Renal cortex interstitium (tissue), 11 donors: ENCODE measurements at regions not wholly inside any gene's neighbourhood (a gene's known extent, or its start where the extent isn't known, plus 50 kb on each side); places are given as distances from the start of the nearest gene placed in this dataset.
"Not testable (repeated sequence)": the region's sequence is repeated elsewhere in the genome, so short reads cannot be mapped to it uniquely, and the experiment has no call there.

Source experiments
- DNase-seq, 11 donors: peaks; one replicate each; pipeline ENCODE4 v3.0.0-alpha.2; 2013; ENCODE audit warnings: low read depth in 9 of 11, low spot score in 4 of 11; ENCODE audit errors: extremely low read depth in 1 of 11

GRCh38 chr9:23991874-23992273, 165.8 kb upstream of the ELAVL2 start:
- DNase-seq: not testable (repeated sequence)

DNA sequence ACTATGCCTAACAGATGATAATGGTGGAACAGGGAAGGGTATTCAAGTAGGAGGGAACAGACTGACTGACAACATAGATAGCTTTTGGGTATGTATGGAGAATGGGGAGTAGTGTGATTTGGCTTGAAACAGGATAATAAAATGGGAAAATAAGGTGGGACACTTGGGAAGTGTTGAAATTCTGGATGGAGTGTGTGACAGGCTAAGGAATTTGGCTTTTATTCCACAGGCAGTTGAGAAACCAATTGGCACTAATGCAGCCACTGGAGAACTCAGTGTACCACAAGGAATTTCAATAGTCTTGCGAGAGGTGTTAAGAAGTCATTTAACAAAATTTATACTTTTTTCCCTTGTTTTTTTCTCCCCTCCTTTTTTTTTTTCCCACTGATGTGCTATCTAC, 153.5 kb upstream of the ELAVL2 start:
- DNase-seq: no peak

- no peak for DNase-seq
These were observed 136.1 kb upstream of the ELAVL2 start for GRCh38 chr9:23962101-23962500.

- no peak for DNase-seq
These were observed 119.9 kb upstream of the ELAVL2 start for GRCh38 chr9:23945897-23946296.

DNA sequence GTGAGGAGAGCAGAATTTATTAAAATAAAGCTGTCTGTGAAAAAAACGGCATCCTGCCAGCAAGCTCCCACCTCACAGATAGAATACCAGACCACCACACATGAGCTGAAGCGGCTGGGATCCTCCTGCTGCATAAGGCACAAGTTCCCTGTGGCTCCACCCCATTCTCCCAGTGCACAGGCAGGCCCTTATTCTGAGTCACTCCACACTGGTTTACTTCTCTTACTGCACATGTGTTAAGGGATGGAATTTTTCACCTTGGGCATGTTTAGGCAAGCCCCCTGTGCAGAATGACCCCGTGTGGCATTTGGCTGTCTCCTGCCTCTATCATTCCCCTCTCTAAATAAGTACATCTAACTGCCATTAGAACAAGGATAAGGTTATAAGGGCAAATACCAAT, 115.0 kb upstream of the ELAVL2 start:
- no peak for DNase-seq

DNA sequence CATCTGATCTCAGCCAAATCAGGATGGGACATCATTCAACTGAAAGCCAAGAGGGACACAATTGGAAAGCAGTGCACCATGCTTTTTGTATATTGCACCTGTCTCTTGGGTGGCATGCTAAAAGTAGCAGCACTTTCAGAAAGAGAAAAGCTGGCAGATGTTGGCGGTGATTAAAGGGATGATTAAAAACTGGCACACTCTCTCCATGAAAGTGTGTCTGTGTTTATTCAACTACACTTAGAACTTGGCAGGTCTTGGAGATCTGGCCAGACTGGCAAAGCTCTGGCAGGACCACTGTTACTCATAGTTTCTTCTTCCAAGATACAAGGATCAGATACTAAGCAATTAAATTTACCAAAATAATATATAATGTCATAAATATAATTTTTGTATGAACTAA, 112.9 kb upstream of the ELAVL2 start:
- DNase-seq: no peak

DNA sequence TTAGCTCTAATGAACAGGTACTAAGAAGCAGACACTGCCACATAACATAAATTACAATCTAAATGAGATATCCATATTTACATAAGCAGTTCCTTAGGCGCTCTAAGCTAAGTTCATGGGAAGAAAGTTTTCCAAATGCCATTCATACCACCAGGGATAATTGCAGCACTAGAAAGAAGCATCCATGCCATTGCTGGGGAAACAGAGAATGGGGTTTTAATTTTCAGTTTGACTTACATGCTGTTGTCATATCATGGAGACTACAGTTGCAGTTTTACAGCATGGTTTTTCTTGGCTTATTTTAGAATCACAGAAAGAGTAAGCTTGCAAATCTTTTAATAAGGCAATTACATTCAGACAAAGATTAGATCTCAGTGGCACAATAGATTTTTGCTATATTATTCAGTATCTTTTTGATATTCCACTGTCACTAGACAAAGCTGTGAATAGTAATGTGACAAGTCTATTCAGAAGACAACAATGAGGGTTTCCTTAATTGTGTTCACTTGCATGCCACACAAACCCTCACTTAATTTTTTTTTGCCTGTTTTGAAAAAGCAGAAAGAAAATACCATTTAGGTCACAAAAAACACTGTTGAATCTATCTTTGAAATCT, 108.4 kb upstream of the ELAVL2 start:
- no peak for DNase-seq

DNA sequence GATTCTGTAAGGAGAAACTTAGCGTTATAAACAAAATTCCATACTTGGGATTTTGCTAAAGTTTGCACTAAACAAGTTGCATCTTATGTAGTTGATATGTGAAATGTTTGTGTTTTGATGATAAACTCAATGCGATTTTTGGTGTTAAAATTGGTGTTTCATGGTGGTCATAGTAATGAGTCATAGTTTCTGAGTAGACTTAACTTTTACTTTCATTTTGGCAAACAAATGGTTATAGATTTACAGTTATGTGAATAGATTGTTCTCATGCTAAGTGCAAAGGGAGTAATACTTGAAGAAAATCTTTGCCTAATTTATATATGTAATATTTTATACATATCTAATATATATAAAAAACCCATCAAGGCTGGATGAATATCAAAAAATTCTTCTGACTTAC, 107.3 kb upstream of the ELAVL2 start:
- no peak for DNase-seq

GRCh38 chr9:23926368-23926767, 100.3 kb upstream of the ELAVL2 start:
- no peak for DNase-seq

- DNase-seq: no peak
These were observed 88.5 kb upstream of the ELAVL2 start for GRCh38 chr9:23914431-23915003.

DNA sequence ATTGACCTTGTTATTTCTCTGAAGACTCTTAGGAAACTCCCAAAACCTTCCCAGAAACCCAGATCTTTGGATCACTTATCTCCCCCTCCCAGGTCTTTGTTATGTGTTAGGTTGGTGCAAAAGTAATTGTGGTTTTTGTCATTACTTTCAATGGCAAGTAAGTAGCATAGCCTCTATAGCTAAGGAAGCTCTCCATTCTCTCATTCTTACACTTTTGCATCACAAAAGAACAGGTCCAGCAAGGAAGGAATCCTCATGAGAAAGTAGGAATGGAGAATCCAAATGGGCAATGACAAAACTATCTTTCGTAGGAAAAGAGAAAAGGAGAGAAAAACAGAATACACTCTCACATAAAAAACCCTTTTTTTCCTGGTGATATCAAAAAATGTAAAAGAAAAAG, 81.3 kb upstream of the ELAVL2 start:
- DNase-seq: no peak

DNA sequence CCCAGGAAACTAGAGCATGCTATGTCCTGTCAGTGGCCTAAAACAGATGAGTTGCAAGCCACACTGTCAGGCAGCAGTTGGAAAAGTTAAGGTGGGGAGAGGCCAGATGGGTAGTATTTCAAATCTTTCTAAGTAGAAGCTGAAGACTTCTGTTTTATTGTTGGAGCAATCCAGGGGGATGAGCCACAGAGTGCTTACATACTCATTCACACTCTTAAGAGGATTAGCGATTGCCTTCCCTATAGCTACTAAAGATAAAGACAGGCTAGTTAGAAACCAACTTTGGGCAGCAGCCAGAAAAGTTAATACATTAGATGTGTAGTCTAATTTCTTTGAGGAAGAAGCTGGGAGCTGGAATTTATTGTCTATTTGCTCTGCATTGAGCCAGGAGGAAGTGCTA, 61.7 kb upstream of the ELAVL2 start:
- DNase-seq: no peak
